Right lobe of liver (tissue), 6 donors: ENCODE measurements at regions not wholly inside any gene's neighbourhood (a gene's known extent, or its start where the extent isn't known, plus 50 kb on each side); places are given as distances from the start of the nearest gene placed in this dataset.

Experiments
- ATAC-seq, 4 donors: fragments of 200-7000 bp; cut with Tn5 transposase; one replicate each; pipeline ENCODE4 v1.9.1; 2020; ENCODE audit warnings: mild to moderate bottlenecking in 4 of 4, moderate library complexity in 4 of 4
- DNase-seq, 3 donors: peaks; one replicate each; pipeline ENCODE4 v3.0.0-alpha.2; 2020
- H3K27ac ChIP-seq, 3 donors: fragments of 200-600 bp; one replicate each; pipeline ENCODE4 v1.8.0; 2022
- H3K27me3 ChIP-seq, 2 donors: fragments of 200-600 bp; one replicate each; pipeline ENCODE4 v1.8.0; 2022
- H3K36me3 ChIP-seq, 4 donors: fragments of 200-600 bp; sonication (generic) in 1 of 4; one replicate each; pipeline versions ENCODE4 v1.5.1 to v1.8.0; 2017 to 2022; ENCODE audit warnings: control low read depth in 1 of 4
- H3K4me1 ChIP-seq, 4 donors: fragments of 200-600 bp; sonication (generic) in 1 of 4; one replicate each; pipeline versions ENCODE4 v1.5.1 to v1.8.0; 2017 to 2022; ENCODE audit warnings: control low read depth in 1 of 4
- H3K4me3 ChIP-seq, 3 donors: fragments of 200-600 bp; one replicate each; pipeline ENCODE4 v1.8.0; 2022
- H3K9me3 ChIP-seq, 4 donors: fragments of 200-600 bp; sonication (generic) in 1 of 4; one replicate each; pipeline versions ENCODE4 v1.5.1 to v1.8.0; 2017 to 2022; ENCODE audit warnings: control low read depth in 1 of 4
- CTCF ChIP-seq, 4 donors: fragments of 200-600 bp in 3 of 4; fragments of 450-650 bp in 1 of 4; IDR thresholded peaks; one replicate each; pipeline versions ENCODE4 v1.5.1 to v1.8.0; 2016 to 2022; ENCODE audit warnings: antibody characterized with exemption in 4 of 4, mild to moderate bottlenecking in 2 of 4
- POLR2A ChIP-seq: fragments of 450-650 bp; IDR thresholded peaks from one replicate; pipeline ENCODE4 v1.6.1; 2017; ENCODE audit warnings: antibody characterized with exemption, mild to moderate bottlenecking
- WGBS: methylation state at CpG from one replicate; pipeline ENCODE4 v1.1.6; 2018; ENCODE audit warnings: low coverage, low lambda C conversion rate; ENCODE audit not compliant: insufficient coverage; ENCODE audit errors: missing lambda C conversion rate; 5-methylcytosine and 5-hydroxymethylcytosine counted together
- intact Hi-C, 2 donors: fragments of 100-400 bp; cut with DNase I; formaldehyde crosslinking; loops; one replicate each; pipeline versions ENCODE4 v1.11.2 to v1.14.1; 2022
- donor health status: DM: no; HTN: yes; CAD: no.
- donor health status: DM: no; HTN: no; CAD: no.
- donor health status: DM: no; HTN: no; CAD: no.
- donor health status: DM: no; HTN: yes; CAD: no.
- donor health status: DM: no; HTN: yes; CAD: no.

GRCh38 chr19:30077851-30078355 is 135.9 kb downstream of the URI1 start:
- Histone ChIP-seq H3K27ac (no peak overlapping the region), H3K4me1 (no peaks in the 10 kb centered on the region), H3K36me3 (no peaks in the 10 kb centered on the region), H3K4me3 (no peak overlapping the region), H3K27me3 (no peaks in the 10 kb centered on the region), H3K9me3 (no peaks in the 10 kb centered on the region)
- WGBS = 69% methylated on average over 2 of the region's 10 CpGs
- TF ChIP-seq CTCF (IDR thresholded peaks at IDR 0.05) (no peak), POLR2A (no peak)
- peak in 2 of 3 donors; percentile 25 to 32 for DNase-seq
- intact Hi-C loops = no loop called here
- ATAC-seq = no peak

- intact Hi-C loops = no loop called here
- ATAC-seq (no peak), DNase-seq (peak in 2 of 3 donors; percentile 22 to 25)
- Histone ChIP-seq H3K27ac (no peak overlapping the region), H3K27me3 (no peaks in the 10 kb centered on the region), H3K4me1 (no peaks in the 10 kb centered on the region), H3K9me3 (no peaks in the 10 kb centered on the region), H3K4me3 (no peak overlapping the region), H3K36me3 (no peaks in the 10 kb centered on the region)
- TF ChIP-seq CTCF (IDR thresholded peaks at IDR 0.05) (no peak), POLR2A (no peak)
- 50% methylated on average over 1 of the region's 5 CpGs for WGBS
Measured at GRCh38 chr19:30078381-30078910, 136.4 kb downstream of the URI1 start.

- DNase-seq (no peak), ATAC-seq (no peak)
- Histone ChIP-seq H3K9me3 (no peaks in the 10 kb centered on the region), H3K27ac (no peak overlapping the region), H3K4me3 (no peak overlapping the region), H3K27me3 (no peaks in the 10 kb centered on the region), H3K36me3 (no peaks in the 10 kb centered on the region), H3K4me1 (no peaks in the 10 kb centered on the region)
- WGBS = 51% methylated on average over 4 of the region's 4 CpGs
- TF ChIP-seq POLR2A (no peak), CTCF (IDR thresholded peaks at IDR 0.05) (no peak)
- intact Hi-C loops = no loop called here
Measured at GRCh38 chr19:30079200-30079599, 137.2 kb downstream of the URI1 start.

- no peaks in the 10 kb centered on the region for H3K4me1 ChIP-seq
- TF ChIP-seq CTCF (IDR thresholded peaks at IDR 0.05) = no peak
- no peak for TF ChIP-seq POLR2A
- intact Hi-C loops = no loop called here
- ATAC-seq (no peak), DNase-seq (peak in 1 of 3 donors; percentile 14)
- no peaks in the 10 kb centered on the region for H3K9me3 ChIP-seq
- H3K4me3 ChIP-seq = no peak overlapping the region
- H3K36me3 ChIP-seq = no peaks in the 10 kb centered on the region
- WGBS = 59% methylated on average over 5 of the region's 6 CpGs
- no peak overlapping the region for H3K27ac ChIP-seq
- no peaks in the 10 kb centered on the region for H3K27me3 ChIP-seq
Measured at GRCh38 chr19:30082168-30082567, 140.1 kb downstream of the URI1 start.

- Histone ChIP-seq H3K27me3 (no peaks in the 10 kb centered on the region), H3K27ac (no peak overlapping the region), H3K4me1 (no peaks in the 10 kb centered on the region), H3K36me3 (no peaks in the 10 kb centered on the region), H3K9me3 (no peaks in the 10 kb centered on the region), H3K4me3 (no peak overlapping the region)
- DNase-seq (peak in 1 of 3 donors; percentile 20), ATAC-seq (no peak)
- WGBS = 90% methylated on average over 2 of the region's 5 CpGs
- TF ChIP-seq CTCF (IDR thresholded peaks at IDR 0.05) (no peak), POLR2A (no peak)
- intact Hi-C loops = no loop called here
Measured at GRCh38 chr19:30082611-30083010, 140.6 kb downstream of the URI1 start.
